OCI-LY1 (cell line): ENCODE measurements at regions not wholly inside any gene's neighbourhood (a gene's known extent, or its start where the extent isn't known, plus 50 kb on each side); places are given as distances from the start of the nearest gene placed in this dataset.
"Not testable (repeated sequence)": the region's sequence is repeated elsewhere in the genome, so short reads cannot be mapped to it uniquely, and the experiment has no call there.

ENCODE experiments used
- H2AFZ ChIP-seq: fragments of 200-600 bp; sonication (generic), shearing (Covaris generic); 2 replicates; pipeline ENCODE4 v1.6.0; 2014; ENCODE audit warnings: antibody characterized with exemption, mild to moderate bottlenecking, low read length
- H3F3A ChIP-seq: fragments of 200-600 bp; sonication (generic), shearing (Covaris generic); 2 replicates; pipeline ENCODE4 v1.6.0; 2014; ENCODE audit warnings: mild to moderate bottlenecking, antibody characterized with exemption, low read length, moderate library complexity; ENCODE audit not compliant: insufficient read depth
- H3K27ac ChIP-seq: fragments of 200-600 bp; sonication (generic); 2 replicates; pipeline ENCODE4 v1.5.1; 2014; ENCODE audit warnings: low read length, mixed run types, mild to moderate bottlenecking, low read depth; ENCODE audit not compliant: poor library complexity, severe bottlenecking
- H3K27me3 ChIP-seq: fragments of 200-600 bp; sonication (generic); 2 replicates; pipeline ENCODE4 v1.6.0; 2014; ENCODE audit warnings: antibody characterized with exemption, mild to moderate bottlenecking, low read length, moderate library complexity; ENCODE audit not compliant: insufficient read depth
- H3K36me3 ChIP-seq: fragments of 200-600 bp; sonication (generic); 2 replicates; pipeline ENCODE4 v1.6.1; 2014; ENCODE audit warnings: mild to moderate bottlenecking, antibody characterized with exemption, low read length, moderate library complexity, mixed read lengths; ENCODE audit not compliant: insufficient read depth
- H3K4me1 ChIP-seq: fragments of 200-600 bp; sonication (generic); 2 replicates; pipeline ENCODE4 v1.5.1; 2014; ENCODE audit warnings: mild to moderate bottlenecking, low read length, moderate library complexity; ENCODE audit not compliant: insufficient read depth, severe bottlenecking
- H3K4me2 ChIP-seq: fragments of 200-600 bp; sonication (generic), shearing (Covaris generic); 2 replicates; pipeline ENCODE4 v1.6.1; 2014; ENCODE audit warnings: low read length
- H3K4me3 ChIP-seq: fragments of 200-600 bp; sonication (generic); 2 replicates; pipeline ENCODE4 v1.5.1; 2014; ENCODE audit warnings: low read length, low read depth, mild to moderate bottlenecking, mixed read lengths; ENCODE audit not compliant: poor library complexity, severe bottlenecking
- H3K79me2 ChIP-seq: fragments of 200-600 bp; shearing (Covaris generic); 2 replicates; pipeline ENCODE4 v1.6.1; 2016; ENCODE audit warnings: mixed run types, low read length, mixed read lengths; ENCODE audit not compliant: insufficient read depth
- H3K9ac ChIP-seq: fragments of 200-600 bp; sonication (generic), shearing (Covaris generic); 2 replicates; pipeline ENCODE4 v1.6.1; 2014; ENCODE audit warnings: mild to moderate bottlenecking, low read length, mixed read lengths
- H3K9me2 ChIP-seq: fragments of 200-600 bp; sonication (generic), shearing (Covaris generic); 2 replicates; pipeline ENCODE4 v1.6.1; 2014; ENCODE audit warnings: low read depth, mild to moderate bottlenecking, low read length, mixed read lengths
- H3K9me3 ChIP-seq: fragments of 200-600 bp; shearing (Covaris generic); 2 replicates; pipeline ENCODE4 v1.6.1; 2014; ENCODE audit warnings: low read length, mixed read lengths
- H4K20me1 ChIP-seq: fragments of 200-600 bp; sonication (generic), shearing (Covaris generic); 2 replicates; pipeline ENCODE4 v1.6.0; 2016; ENCODE audit warnings: mild to moderate bottlenecking, low read length; ENCODE audit not compliant: insufficient read depth
- EZH2 ChIP-seq: fragments of 200-600 bp; sonication (generic), shearing (Covaris generic); IDR thresholded peaks from 2 replicates; pipeline ENCODE4 v1.8.0; 2017; ENCODE audit warnings: borderline replicate concordance, mixed run types, mild to moderate bottlenecking, antibody characterized with exemption, low read length, moderate library complexity, mixed read lengths
- TF ChIP-seq, protein P1 (sequence below): fragments of 200-600 bp; sonication (generic), shearing (Covaris generic); IDR thresholded peaks from 2 replicates; pipeline ENCODE4 v1.5.1; 2017; ENCODE audit warnings: mild to moderate bottlenecking, antibody characterized with exemption, low read length, moderate library complexity, mixed read lengths

DNA sequence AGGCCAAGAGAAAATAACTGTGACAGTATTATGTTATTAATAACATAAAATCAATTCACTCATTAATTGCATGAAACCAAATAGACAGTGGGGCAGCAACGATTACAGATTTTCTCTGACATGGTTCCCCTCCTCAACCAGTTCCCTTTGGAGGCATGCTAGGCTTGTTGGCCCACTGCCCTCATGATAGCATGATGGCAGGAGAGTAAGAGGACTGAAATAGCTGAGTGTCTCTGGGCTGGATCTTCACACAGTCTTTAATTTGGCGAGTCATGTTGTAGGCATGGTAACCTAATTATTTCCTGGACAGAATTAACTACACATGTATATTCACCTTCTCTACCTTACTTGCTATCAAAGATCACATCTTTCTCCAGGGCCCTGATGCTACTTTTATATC is 266.2 kb upstream of the PELI2 start:
- Histone ChIP-seq H3K4me2 (no peak overlapping the region), H3K9me3 (no peaks in the 10 kb centered on the region), H3K79me2 (no peaks in the 10 kb centered on the region), H2AFZ (no peak overlapping the region), H3K4me1 (no peaks in the 10 kb centered on the region), H3K27ac (no peak overlapping the region), H3K36me3 (no peaks in the 10 kb centered on the region), H3K4me3 (no peak overlapping the region), H4K20me1 (no peaks in the 10 kb centered on the region), H3F3A (no peaks in the 10 kb centered on the region), H3K9me2 (no peaks in the 10 kb centered on the region), H3K27me3 (no peaks in the 10 kb centered on the region), H3K9ac (no peak overlapping the region)
- TF ChIP-seq, protein P1, sequence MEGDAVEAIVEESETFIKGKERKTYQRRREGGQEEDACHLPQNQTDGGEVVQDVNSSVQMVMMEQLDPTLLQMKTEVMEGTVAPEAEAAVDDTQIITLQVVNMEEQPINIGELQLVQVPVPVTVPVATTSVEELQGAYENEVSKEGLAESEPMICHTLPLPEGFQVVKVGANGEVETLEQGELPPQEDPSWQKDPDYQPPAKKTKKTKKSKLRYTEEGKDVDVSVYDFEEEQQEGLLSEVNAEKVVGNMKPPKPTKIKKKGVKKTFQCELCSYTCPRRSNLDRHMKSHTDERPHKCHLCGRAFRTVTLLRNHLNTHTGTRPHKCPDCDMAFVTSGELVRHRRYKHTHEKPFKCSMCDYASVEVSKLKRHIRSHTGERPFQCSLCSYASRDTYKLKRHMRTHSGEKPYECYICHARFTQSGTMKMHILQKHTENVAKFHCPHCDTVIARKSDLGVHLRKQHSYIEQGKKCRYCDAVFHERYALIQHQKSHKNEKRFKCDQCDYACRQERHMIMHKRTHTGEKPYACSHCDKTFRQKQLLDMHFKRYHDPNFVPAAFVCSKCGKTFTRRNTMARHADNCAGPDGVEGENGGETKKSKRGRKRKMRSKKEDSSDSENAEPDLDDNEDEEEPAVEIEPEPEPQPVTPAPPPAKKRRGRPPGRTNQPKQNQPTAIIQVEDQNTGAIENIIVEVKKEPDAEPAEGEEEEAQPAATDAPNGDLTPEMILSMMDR: no peak

DNA sequence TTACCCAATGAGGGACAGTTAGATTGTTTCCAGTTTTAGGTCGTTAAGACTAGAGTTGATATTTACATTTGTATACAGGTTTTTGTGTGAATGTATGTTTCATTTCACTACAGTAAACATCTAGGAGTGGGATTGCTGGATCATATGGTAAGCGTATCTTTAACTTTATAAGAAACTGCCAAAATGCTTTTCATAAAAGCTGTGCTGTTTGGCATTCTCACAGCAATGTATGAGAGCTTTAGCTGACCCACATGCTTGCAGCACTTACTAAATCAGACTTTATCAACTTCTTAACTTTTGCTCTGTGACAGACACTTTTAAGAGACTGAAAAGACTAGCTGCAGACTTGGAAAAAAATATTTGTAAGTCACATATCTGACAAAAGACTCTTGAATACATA is 262.5 kb upstream of the PELI2 start:
- Histone ChIP-seq H3K4me1 (no peaks in the 10 kb centered on the region), H3K4me2 (no peak overlapping the region), H3K79me2 (no peaks in the 10 kb centered on the region), H3K9me2 (no peaks in the 10 kb centered on the region), H3K4me3 (no peak overlapping the region), H3K27me3 (no peaks in the 10 kb centered on the region), H3F3A (no peaks in the 10 kb centered on the region), H3K36me3 (no peaks in the 10 kb centered on the region), H3K9ac (no peak overlapping the region), H3K27ac (no peak overlapping the region), H3K9me3 (0 out of 2 replicates have a peak, but pooled peaks cover 3% of the 10 kb centered on the region), H4K20me1 (no peaks in the 10 kb centered on the region), H2AFZ (no peak overlapping the region)
- TF ChIP-seq, protein P1: no peak
- TF ChIP-seq EZH2: no peak

DNA sequence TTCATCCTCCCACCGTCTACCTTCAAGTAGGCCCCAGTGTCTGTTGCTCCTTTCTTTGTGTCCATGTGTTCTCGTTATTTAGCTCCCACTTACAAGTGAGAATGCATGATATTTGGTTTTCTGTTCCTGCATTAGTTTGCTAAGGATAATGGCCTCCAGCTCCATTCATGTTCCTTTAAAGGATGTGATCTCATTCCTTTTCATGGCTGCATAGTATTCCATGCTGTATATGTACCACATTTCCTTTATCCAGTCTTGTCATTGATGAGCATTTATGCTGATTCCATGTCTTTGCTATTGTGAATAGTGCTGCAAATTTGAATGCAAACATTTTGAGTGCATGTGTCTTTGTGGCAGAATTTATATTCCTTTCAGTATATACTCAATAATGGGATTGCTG is 259.6 kb upstream of the PELI2 start:
- no peaks in the 10 kb centered on the region for H3F3A ChIP-seq
- no peaks in the 10 kb centered on the region for H3K27me3 ChIP-seq
- H4K20me1 ChIP-seq: no peaks in the 10 kb centered on the region
- H3K9ac ChIP-seq: no peak overlapping the region
- H3K36me3 ChIP-seq: no peaks in the 10 kb centered on the region
- H3K4me2 ChIP-seq: no peak overlapping the region
- no peak overlapping the region for H2AFZ ChIP-seq
- no peaks in the 10 kb centered on the region for H3K9me2 ChIP-seq
- H3K4me3 ChIP-seq: no peak overlapping the region
- H3K27ac ChIP-seq: no peak overlapping the region
- no peaks in the 10 kb centered on the region for H3K4me1 ChIP-seq
- 0 out of 2 replicates have a peak, but pooled peaks cover 3% of the 10 kb centered on the region for H3K9me3 ChIP-seq
- TF ChIP-seq, protein P1: no peak
- no peak for TF ChIP-seq EZH2
- H3K79me2 ChIP-seq: no peaks in the 10 kb centered on the region

DNA sequence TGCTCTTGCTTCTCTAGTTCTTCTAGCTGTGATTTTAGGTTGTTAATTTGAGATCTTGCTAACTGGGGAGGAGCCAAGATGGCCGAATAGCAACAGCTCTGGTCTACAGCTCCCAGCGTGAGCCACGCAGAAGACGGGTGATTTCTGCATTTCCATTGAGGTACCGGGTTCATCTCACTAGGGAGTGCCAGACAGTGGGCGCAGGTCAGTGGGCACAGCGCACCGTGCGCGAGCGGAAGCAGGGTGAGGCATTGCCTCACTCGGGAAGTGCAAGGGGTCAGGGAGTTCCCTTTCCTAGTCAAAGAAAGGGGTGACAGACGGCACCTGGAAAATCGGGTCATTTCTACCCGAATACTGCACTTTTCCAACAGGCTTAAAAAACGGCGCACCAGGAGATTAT is 256.6 kb upstream of the PELI2 start:
- H3K9ac ChIP-seq, H4K20me1 ChIP-seq, H3F3A ChIP-seq, H3K27ac ChIP-seq, H3K9me2 ChIP-seq, H3K4me3 ChIP-seq, H2AFZ ChIP-seq, H3K9me3 ChIP-seq, H3K79me2 ChIP-seq, H3K27me3 ChIP-seq, H3K4me2 ChIP-seq, H3K36me3 ChIP-seq, H3K4me1 ChIP-seq: not testable (repeated sequence)
